ENCODE measurements at regions not wholly inside any gene's neighbourhood (a gene's known extent, or its start where the extent isn't known, plus 50 kb on each side); places are given as distances from the start of the nearest gene placed in this dataset.

- H3K36me3 ChIP-seq (replicated peaks in 1 of 2), result no peaks in the 10 kb centered on the region
- TF ChIP-seq POLR2A (IDR thresholded peaks at IDR 0.05) (no peak), CTCF (IDR thresholded peaks at IDR 0.05) (no peak)
- peak in 4 of 7 donors; percentile 16 to 29 (median 18) for DNase-seq
- peaks cover 6 to 11% of the 10 kb centered on the region in 2 donors for H3K4me1 ChIP-seq (replicated peaks in 1 of 2)
- H3K27ac ChIP-seq, result peak overlapping the region in 3 of 5 donors; percentile 13 to 92 (median 76)
- intact Hi-C loops (cut with DNase I), result no loop called here
- H3K9me3 ChIP-seq (replicated peaks in 1 of 3), result no peaks in the 10 kb centered on the region
- H3K4me3 ChIP-seq, result peak overlapping the region in 3 of 4 donors; percentile 59 to 71 (median 66)
- 16 to 83% (median 37%) methylated on average over 19 to 22 of the region's 22 CpGs for WGBS, 4 donors
- no peaks in the 10 kb centered on the region for H3K27me3 ChIP-seq
Observed at GRCh38 chr5:8458038-8458383, 589.1 kb downstream of the MTRR start.

GRCh38 chr5:8461543-8461942 is 592.6 kb downstream of the MTRR start:
- 39 to 67% (median 55%) methylated on average over 3 of the region's 3 CpGs for WGBS, 4 donors
- DNase-seq, result no peak
- no peaks in the 10 kb centered on the region for H3K27me3 ChIP-seq
- H3K36me3 ChIP-seq (replicated peaks in 1 of 2), result no peaks in the 10 kb centered on the region
- intact Hi-C loops (cut with DNase I), result no loop called here
- H3K27ac ChIP-seq, result no peak overlapping the region
- no peak overlapping the region for H3K4me3 ChIP-seq
- no peaks in the 10 kb centered on the region for H3K9me3 ChIP-seq (replicated peaks in 1 of 3)
- no peak for TF ChIP-seq POLR2A (IDR thresholded peaks at IDR 0.05)
- TF ChIP-seq CTCF (IDR thresholded peaks at IDR 0.05), result no peak
- peaks cover 6 to 11% of the 10 kb centered on the region in 2 donors for H3K4me1 ChIP-seq (replicated peaks in 1 of 2)

- no peak for DNase-seq
- no peak for TF ChIP-seq POLR2A (IDR thresholded peaks at IDR 0.05)
- no peak for TF ChIP-seq CTCF (IDR thresholded peaks at IDR 0.05)
- Histone ChIP-seq H3K4me1 (replicated peaks in 1 of 2) (peaks cover 0 to 11% of the 10 kb centered on the region in 2 donors), H3K27ac (no peak overlapping the region), H3K9me3 (replicated peaks in 1 of 3) (no peaks in the 10 kb centered on the region), H3K4me3 (no peak overlapping the region), H3K36me3 (replicated peaks in 1 of 2) (no peaks in the 10 kb centered on the region), H3K27me3 (no peaks in the 10 kb centered on the region)
- intact Hi-C loops (cut with DNase I), result no loop called here
- 72 to 83% (median 79%) methylated on average over 4 of the region's 4 CpGs for WGBS, 4 donors
Observed at GRCh38 chr5:8462565-8462964, 593.6 kb downstream of the MTRR start.

GRCh38 chr5:8470489-8470888 is 601.5 kb downstream of the MTRR start:
- 75 to 90% (median 87%) methylated on average over 2 to 4 of the region's 4 CpGs for WGBS, 4 donors
- intact Hi-C loops (cut with DNase I), result no loop called here

More at GRCh38 chr5:8470489-8470888, 601.5 kb downstream of the MTRR start:
- no peak for DNase-seq
- no peak for TF ChIP-seq CTCF (IDR thresholded peaks at IDR 0.05)
- TF ChIP-seq POLR2A (IDR thresholded peaks at IDR 0.05), result no peak
- H3K4me3 ChIP-seq, result no peak overlapping the region
- H3K9me3 ChIP-seq (replicated peaks in 1 of 3), result no peaks in the 10 kb centered on the region
- H3K4me1 ChIP-seq (replicated peaks in 1 of 2), result no peaks in the 10 kb centered on the region
- H3K36me3 ChIP-seq (replicated peaks in 1 of 2), result no peaks in the 10 kb centered on the region
- no peaks in the 10 kb centered on the region for H3K27me3 ChIP-seq
- no peak overlapping the region for H3K27ac ChIP-seq
